Panc1 (cell line): ENCODE measurements at regions not wholly inside any gene's neighbourhood (a gene's known extent, or its start where the extent isn't known, plus 50 kb on each side); places are given as distances from the start of the nearest gene placed in this dataset.

Source experiments
- ATAC-seq: fragments of 200-7000 bp; cut with Tn5 transposase; 2 replicates; pipeline ENCODE4 v1.9.1; 2020; ENCODE audit warnings: mild to moderate bottlenecking, moderate library complexity
- BruUV-seq: library from RNA; stranded (reverse); fragments of 400-500 nt; replicated peaks from 2 replicates; lab custom pipeline; 2021; lab: Mats Ljungman, UMichigan
- CTCF ChIA-PET: fragments of 300-600 bp; sonication (Branson Sonifier 250); formaldehyde crosslinking; loops from one replicate; lab custom pipeline; 2022; ENCODE audit warnings: antibody characterized with exemption; lab: Charles Lee
- POLR2A ChIA-PET: fragments of 300-600 bp; sonication (Branson Sonifier 250); formaldehyde crosslinking; loops from one replicate; lab custom pipeline; 2022; ENCODE audit warnings: antibody characterized with exemption; lab: Charles Lee
- DNase-seq: peaks from one replicate; pipeline ENCODE4 v3.0.0-alpha.2; 2010; ENCODE audit warnings: low read depth, low spot score
- H3K27ac ChIP-seq: 2 replicates; pipeline ENCODE4 v1.5.1; 2011; ENCODE audit warnings: mild to moderate bottlenecking, low read length, inconsistent platforms
- H3K27me3 ChIP-seq: fragments of 200-500 bp; sonication (Bioruptor generic); 2 replicates; pipeline ENCODE4 v1.6.0; 2014; ENCODE audit warnings: low read length, inconsistent platforms; ENCODE audit not compliant: control insufficient read depth, insufficient read depth
- H3K36me3 ChIP-seq: fragments of 200-500 bp; sonication (Bioruptor generic); 2 replicates; pipeline ENCODE4 v1.5.1; 2014; ENCODE audit warnings: inconsistent platforms, mild to moderate bottlenecking, low read length, moderate library complexity; ENCODE audit not compliant: control insufficient read depth, insufficient read depth
- H3K4me1 ChIP-seq: 2 replicates; pipeline ENCODE4 v1.5.1; 2011; ENCODE audit warnings: inconsistent platforms, mild to moderate bottlenecking, low read length, moderate library complexity; ENCODE audit not compliant: control insufficient read depth, insufficient read depth
- H3K4me3 ChIP-seq, 2 experiments: 2 replicates each; pipeline ENCODE4 v1.5.1; 2011 to 2012; ENCODE audit warnings: low read depth in 2 of 2, low read length in 2 of 2, mild to moderate bottlenecking in 2 of 2, inconsistent platforms in 1 of 2, moderate library complexity in 1 of 2
- H3K9me3 ChIP-seq: fragments of 200-500 bp; sonication (Bioruptor generic); 2 replicates; pipeline ENCODE4 v1.5.1; 2014; ENCODE audit warnings: low read depth, mild to moderate bottlenecking, inconsistent platforms, low read length, moderate library complexity; ENCODE audit not compliant: control insufficient read depth, insufficient read depth
- POLR2AphosphoS5 ChIP-seq: IDR thresholded peaks from 2 replicates; pipeline ENCODE4 v1.6.1; 2012; ENCODE audit warnings: mild to moderate bottlenecking, low read depth, low read length, moderate library complexity
- SIN3A ChIP-seq: IDR thresholded peaks from 2 replicates; pipeline ENCODE4 v1.6.1; 2012; ENCODE audit warnings: low read depth, mild to moderate bottlenecking, low read length, moderate library complexity, borderline replicate concordance; ENCODE audit not compliant: insufficient read depth
- TCF7L2 ChIP-seq: IDR thresholded peaks from 2 replicates; pipeline ENCODE4 v1.6.1; 2011; ENCODE audit warnings: mild to moderate bottlenecking, low read depth, low read length, inconsistent platforms
- in situ Hi-C: cut with HindIII; loops from 2 replicates; pipeline ENCODE4 v1.10.0; 2016; ENCODE audit warnings: low sequenced_read_pairs, low pct_unique_long_range_greater_than_20kb
- intact Hi-C: fragments of 100-400 bp; cut with micrococcal nuclease; formaldehyde crosslinking; loops from one replicate; pipeline ENCODE4 v1.10.0; 2022; ENCODE audit not compliant: unreplicated experiment
- TF ChIP-seq, protein P1 (sequence below): fragments of 450-650 bp; IDR thresholded peaks from 2 replicates; pipeline ENCODE4 v1.5.1; 2017; ENCODE audit warnings: mild to moderate bottlenecking
- TF ChIP-seq, protein P2 (sequence below), 2 experiments: IDR thresholded peaks; 2 replicates each; pipeline ENCODE4 v1.6.1; 2011 to 2012; ENCODE audit warnings: low read depth in 2 of 2, control low read depth in 1 of 2, low read length in 1 of 2, mild to moderate bottlenecking in 1 of 2, moderate library complexity in 1 of 2; ENCODE audit not compliant: insufficient read depth in 1 of 2

DNA sequence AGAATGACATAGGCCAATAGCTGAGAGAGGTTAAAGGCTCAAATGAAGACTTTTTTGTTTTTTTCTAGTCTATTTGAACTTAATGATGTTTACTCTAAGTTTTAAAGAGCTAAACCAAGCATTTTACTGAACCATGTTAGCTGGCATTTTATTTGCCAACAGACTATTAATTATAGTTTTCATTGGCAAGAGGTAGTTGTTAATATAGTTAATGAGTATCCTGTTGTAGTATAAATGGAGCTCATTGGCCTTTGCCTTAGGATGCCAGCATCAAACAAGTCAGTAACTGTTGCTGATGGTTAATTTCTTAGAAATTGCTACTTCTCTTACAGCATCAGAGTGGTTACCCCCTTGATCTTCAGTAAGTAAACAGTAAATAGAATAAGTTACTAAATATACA, 339.0 kb upstream of the B3GALT2 start:
- DNase-seq: no peak
- H3K9me3 ChIP-seq: no peaks in the 10 kb centered on the region
- H3K4me3 ChIP-seq: no peak overlapping the region
- CTCF ChIA-PET: no interaction called here
- ATAC-seq: no peak
- POLR2A ChIA-PET: no interaction called here
- TF ChIP-seq SIN3A: no peak
- no peak for TF ChIP-seq POLR2AphosphoS5
- TF ChIP-seq, protein P1, sequence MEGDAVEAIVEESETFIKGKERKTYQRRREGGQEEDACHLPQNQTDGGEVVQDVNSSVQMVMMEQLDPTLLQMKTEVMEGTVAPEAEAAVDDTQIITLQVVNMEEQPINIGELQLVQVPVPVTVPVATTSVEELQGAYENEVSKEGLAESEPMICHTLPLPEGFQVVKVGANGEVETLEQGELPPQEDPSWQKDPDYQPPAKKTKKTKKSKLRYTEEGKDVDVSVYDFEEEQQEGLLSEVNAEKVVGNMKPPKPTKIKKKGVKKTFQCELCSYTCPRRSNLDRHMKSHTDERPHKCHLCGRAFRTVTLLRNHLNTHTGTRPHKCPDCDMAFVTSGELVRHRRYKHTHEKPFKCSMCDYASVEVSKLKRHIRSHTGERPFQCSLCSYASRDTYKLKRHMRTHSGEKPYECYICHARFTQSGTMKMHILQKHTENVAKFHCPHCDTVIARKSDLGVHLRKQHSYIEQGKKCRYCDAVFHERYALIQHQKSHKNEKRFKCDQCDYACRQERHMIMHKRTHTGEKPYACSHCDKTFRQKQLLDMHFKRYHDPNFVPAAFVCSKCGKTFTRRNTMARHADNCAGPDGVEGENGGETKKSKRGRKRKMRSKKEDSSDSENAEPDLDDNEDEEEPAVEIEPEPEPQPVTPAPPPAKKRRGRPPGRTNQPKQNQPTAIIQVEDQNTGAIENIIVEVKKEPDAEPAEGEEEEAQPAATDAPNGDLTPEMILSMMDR: no peak
- no peak for TF ChIP-seq TCF7L2
- TF ChIP-seq, protein P2, sequence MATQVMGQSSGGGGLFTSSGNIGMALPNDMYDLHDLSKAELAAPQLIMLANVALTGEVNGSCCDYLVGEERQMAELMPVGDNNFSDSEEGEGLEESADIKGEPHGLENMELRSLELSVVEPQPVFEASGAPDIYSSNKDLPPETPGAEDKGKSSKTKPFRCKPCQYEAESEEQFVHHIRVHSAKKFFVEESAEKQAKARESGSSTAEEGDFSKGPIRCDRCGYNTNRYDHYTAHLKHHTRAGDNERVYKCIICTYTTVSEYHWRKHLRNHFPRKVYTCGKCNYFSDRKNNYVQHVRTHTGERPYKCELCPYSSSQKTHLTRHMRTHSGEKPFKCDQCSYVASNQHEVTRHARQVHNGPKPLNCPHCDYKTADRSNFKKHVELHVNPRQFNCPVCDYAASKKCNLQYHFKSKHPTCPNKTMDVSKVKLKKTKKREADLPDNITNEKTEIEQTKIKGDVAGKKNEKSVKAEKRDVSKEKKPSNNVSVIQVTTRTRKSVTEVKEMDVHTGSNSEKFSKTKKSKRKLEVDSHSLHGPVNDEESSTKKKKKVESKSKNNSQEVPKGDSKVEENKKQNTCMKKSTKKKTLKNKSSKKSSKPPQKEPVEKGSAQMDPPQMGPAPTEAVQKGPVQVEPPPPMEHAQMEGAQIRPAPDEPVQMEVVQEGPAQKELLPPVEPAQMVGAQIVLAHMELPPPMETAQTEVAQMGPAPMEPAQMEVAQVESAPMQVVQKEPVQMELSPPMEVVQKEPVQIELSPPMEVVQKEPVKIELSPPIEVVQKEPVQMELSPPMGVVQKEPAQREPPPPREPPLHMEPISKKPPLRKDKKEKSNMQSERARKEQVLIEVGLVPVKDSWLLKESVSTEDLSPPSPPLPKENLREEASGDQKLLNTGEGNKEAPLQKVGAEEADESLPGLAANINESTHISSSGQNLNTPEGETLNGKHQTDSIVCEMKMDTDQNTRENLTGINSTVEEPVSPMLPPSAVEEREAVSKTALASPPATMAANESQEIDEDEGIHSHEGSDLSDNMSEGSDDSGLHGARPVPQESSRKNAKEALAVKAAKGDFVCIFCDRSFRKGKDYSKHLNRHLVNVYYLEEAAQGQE (IDR thresholded peaks at IDR 0.05; ENCODE audit: insufficient read depth in 1 of 2, low read depth in 2 of 2, low read length in 1 of 2): no peak
- no TSS peak for BruUV-seq
- no peaks in the 10 kb centered on the region for H3K36me3 ChIP-seq
- no peaks in the 10 kb centered on the region for H3K4me1 ChIP-seq
- H3K27ac ChIP-seq: no peak overlapping the region
- intact Hi-C loops (no loop called here), in situ Hi-C loops (no loop called here)
- no peaks in the 10 kb centered on the region for H3K27me3 ChIP-seq

- BruUV-seq: no TSS peak
- ATAC-seq (no peak), DNase-seq (no peak)
- in situ Hi-C loops: no loop called here
- ChIA-PET POLR2A (interaction anchor here (0.7 kb wide), 1 partner anchor 18 kb away, joined by 3 read pairs; no protein-coding TSS in a partner anchor), CTCF (no interaction called here)
- Histone ChIP-seq H3K4me3 (no peak overlapping the region), H3K27me3 (no peaks in the 10 kb centered on the region), H3K27ac (no peak overlapping the region), H3K4me1 (no peaks in the 10 kb centered on the region), H3K36me3 (no peaks in the 10 kb centered on the region), H3K9me3 (no peaks in the 10 kb centered on the region)
- intact Hi-C loops: no loop called here
- TF ChIP-seq, protein P2 (IDR thresholded peaks at IDR 0.05; ENCODE audit: insufficient read depth in 1 of 2, low read depth in 2 of 2, low read length in 1 of 2): no peak
- TF ChIP-seq POLR2AphosphoS5 (no peak), TCF7L2 (no peak), SIN3A (no peak)
- TF ChIP-seq, protein P1: no peak
Observed at GRCh38 chr1:193524616-193525015, 338.2 kb upstream of the B3GALT2 start.
